Testis (tissue), 2 donors: ENCODE measurements at regions not wholly inside any gene's neighbourhood (a gene's known extent, or its start where the extent isn't known, plus 50 kb on each side); places are given as distances from the start of the nearest gene placed in this dataset.

ENCODE experiments used
- CTCF ChIP-seq, 3 experiments: fragments of 450-650 bp in 2 of 3; fragments of 200-600 bp in 1 of 3; sonication (generic) in 1 of 3; IDR thresholded peaks; one replicate each; pipeline ENCODE4 v1.5.1; 2016 to 2019; ENCODE audit warnings: antibody characterized with exemption in 3 of 3, mild to moderate bottlenecking in 2 of 3, moderate library complexity in 1 of 3
- POLR2A ChIP-seq: fragments of 450-650 bp; IDR thresholded peaks from one replicate; pipeline ENCODE4 v1.6.1; 2017; ENCODE audit warnings: antibody characterized with exemption, mild to moderate bottlenecking, moderate library complexity

- TF ChIP-seq POLR2A (no peak), CTCF (IDR thresholded peaks at IDR 0.05) (no peak)
These were observed 174.5 kb upstream of the PLXNA2 start for GRCh38 chr1:208418667-208419066.
